Choroid plexus epithelial cell (primary cell): ENCODE measurements at regions not wholly inside any gene's neighbourhood (a gene's known extent, or its start where the extent isn't known, plus 50 kb on each side); places are given as distances from the start of the nearest gene placed in this dataset.
"Not testable (repeated sequence)": the region's sequence is repeated elsewhere in the genome, so short reads cannot be mapped to it uniquely, and the experiment has no call there.

Experiments used
- DNase-seq: peaks from one replicate; pipeline ENCODE4 v3.0.0-alpha.2; 2010; ENCODE audit warnings: low read depth
- H3K4me3 ChIP-seq: 2 replicates; pipeline ENCODE4 v1.5.1; 2011; ENCODE audit warnings: low read depth, mild to moderate bottlenecking, control low read depth, low read length, moderate library complexity
- TF ChIP-seq, protein P1 (sequence below): conservative IDR thresholded peaks from 2 replicates; pipeline ENCODE4 v1.5.1; 2011; ENCODE audit warnings: low read depth, mild to moderate bottlenecking, control low read depth, inconsistent platforms, low read length, moderate library complexity

DNA sequence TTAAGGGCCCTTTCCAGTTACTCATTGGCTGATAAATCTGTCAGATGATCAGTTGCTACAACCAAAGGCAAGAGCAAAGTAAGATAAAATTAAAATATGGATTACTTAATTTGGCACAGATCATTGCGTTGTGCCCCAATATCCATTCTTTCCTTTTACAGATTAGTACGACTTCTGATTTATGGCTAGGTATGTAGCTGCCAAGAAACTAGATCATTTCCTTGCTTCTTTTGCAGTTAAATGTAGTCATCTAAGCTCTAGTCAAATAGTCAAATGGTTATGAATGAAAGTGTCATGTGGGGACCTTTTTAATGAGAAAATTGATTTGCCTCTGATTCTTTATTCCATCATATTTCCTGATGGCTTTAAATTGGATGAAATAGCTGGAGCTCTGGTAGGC, 1039.9 kb upstream of the FLRT2 start:
- TF ChIP-seq, protein P1, sequence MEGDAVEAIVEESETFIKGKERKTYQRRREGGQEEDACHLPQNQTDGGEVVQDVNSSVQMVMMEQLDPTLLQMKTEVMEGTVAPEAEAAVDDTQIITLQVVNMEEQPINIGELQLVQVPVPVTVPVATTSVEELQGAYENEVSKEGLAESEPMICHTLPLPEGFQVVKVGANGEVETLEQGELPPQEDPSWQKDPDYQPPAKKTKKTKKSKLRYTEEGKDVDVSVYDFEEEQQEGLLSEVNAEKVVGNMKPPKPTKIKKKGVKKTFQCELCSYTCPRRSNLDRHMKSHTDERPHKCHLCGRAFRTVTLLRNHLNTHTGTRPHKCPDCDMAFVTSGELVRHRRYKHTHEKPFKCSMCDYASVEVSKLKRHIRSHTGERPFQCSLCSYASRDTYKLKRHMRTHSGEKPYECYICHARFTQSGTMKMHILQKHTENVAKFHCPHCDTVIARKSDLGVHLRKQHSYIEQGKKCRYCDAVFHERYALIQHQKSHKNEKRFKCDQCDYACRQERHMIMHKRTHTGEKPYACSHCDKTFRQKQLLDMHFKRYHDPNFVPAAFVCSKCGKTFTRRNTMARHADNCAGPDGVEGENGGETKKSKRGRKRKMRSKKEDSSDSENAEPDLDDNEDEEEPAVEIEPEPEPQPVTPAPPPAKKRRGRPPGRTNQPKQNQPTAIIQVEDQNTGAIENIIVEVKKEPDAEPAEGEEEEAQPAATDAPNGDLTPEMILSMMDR, result no peak
- no peak overlapping the region for H3K4me3 ChIP-seq
- no peak for DNase-seq

DNA sequence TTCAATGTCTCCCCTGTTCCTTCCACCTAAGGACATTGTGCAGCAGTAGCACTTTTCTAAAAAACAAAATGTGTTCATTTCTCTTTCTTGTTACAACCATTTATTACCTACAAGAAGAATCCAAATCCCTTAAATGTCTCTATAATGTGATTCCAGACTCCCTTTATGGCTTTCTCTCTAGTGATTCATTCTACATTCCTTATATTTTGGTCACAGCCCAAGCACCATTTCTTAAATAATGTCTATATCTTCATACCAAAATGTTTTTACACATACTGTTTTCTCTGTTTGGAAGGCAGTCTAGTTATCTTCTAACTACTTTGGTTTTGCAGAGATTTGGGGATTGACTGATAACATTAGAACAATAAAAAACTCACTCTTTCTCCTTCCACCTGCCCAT, 1037.3 kb upstream of the FLRT2 start:
- TF ChIP-seq, protein P1, result no peak
- no peak for DNase-seq

GRCh38 chr14:84493779-84494178, 1036.2 kb upstream of the FLRT2 start:
- TF ChIP-seq, protein P1, result peak; percentile 41
- DNase-seq, result peak; percentile 54
- no peak overlapping the region for H3K4me3 ChIP-seq

More for the DNA sequence above, 1037.3 kb upstream of the FLRT2 start:
- H3K4me3 ChIP-seq, result no peak overlapping the region

DNA sequence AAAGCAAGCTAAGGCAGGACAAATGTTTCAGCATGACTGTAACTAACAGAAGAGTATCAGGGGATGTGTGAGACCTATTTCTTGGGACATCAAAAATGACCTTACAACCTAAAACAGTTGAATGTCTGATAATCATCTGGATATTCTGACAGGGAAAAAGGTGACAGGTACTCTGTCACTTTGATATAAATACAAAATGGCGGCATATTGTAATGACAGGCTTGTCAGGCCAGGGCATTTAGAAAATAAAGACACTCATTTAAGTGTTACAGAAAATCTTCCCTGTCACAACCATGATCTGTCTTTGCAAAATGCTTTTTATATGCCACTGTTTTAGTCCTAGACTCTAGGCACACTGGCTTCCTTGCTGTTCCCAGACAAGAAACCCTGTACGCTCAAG, 1033.3 kb upstream of the FLRT2 start:
- H3K4me3 ChIP-seq, result no peak overlapping the region
- TF ChIP-seq, protein P1, result no peak
- DNase-seq, result no peak

GRCh38 chr14:84512823-84513222, 1017.1 kb upstream of the FLRT2 start:
- not testable (repeated sequence) for H3K4me3 ChIP-seq, DNase-seq

DNA sequence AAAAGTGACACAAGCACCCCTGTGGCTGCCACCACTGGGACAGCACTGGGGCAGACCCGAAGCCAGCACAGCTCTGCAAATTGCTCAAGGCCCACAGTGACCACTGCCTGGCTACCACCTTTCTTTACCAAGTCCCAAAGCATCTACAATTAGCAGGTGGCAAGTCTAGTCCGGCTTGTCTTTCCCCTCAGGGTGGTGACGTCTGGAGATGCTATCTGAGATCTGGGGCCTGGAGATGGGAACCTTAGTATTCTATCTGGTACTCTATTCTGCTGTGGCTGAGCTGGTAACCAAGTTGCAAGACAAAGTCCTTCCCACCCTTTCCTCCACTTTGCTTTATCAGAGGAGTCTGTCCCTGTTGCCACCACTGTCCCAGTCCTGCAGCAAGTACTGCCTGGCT, 1010.1 kb upstream of the FLRT2 start:
- no peak overlapping the region for H3K4me3 ChIP-seq
- TF ChIP-seq, protein P1, result no peak
- no peak for DNase-seq

DNA sequence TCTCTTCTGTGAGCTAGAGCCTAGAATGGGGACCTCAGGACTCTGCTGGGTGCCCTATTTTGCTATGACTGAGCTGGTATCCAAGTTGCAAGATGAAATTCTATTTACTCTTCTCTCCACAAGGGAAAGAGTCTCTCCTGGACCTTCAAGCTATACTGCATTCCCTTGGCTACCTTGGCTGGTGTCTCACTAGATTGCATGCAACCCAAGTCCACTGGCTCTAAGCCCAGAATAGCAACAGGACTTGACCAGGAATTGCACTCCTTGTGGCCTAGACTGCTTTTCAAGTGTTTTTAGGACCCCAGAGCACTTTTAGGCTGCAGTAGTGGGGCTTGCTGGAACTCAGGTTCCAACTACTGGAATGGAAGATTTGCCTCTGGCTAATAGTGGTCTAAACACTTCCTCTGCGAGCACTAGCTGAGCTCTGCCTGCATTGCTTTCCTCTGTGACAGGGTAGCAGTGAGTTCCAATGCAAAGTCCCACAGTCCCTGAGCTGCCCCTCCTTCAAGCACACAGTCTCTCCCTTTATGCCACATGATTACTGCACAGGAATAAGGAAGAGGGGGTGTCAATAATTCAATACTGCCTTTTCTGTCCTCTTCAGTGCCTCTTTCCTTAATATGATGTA, 1009.1 kb upstream of the FLRT2 start:
- peak; percentile 77 for DNase-seq
- TF ChIP-seq, protein P1, result peak; percentile 24
- no peak overlapping the region for H3K4me3 ChIP-seq

DNA sequence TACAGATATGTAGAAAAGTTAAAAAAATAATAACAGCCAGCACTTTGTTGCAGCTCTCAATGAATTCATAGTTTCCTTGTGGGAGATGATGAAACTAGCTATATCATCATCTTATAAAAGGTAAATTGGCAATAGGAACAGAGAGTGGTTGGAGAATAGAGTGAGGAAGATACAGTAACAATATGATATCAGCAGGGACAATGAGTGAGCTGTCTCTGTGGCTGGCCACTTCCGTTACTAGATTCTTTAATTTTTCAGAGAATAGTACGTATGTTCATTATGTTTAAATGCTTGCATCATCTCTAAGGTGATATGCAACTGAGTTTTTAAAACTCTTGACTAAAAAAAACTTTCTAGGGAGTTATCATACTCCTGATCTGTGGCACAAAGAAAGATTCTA, 1006.2 kb upstream of the FLRT2 start:
- TF ChIP-seq, protein P1, result no peak
- no peak overlapping the region for H3K4me3 ChIP-seq
- no peak for DNase-seq
